Omental fat pad (tissue), 3 donors: ENCODE measurements at regions not wholly inside any gene's neighbourhood (a gene's known extent, or its start where the extent isn't known, plus 50 kb on each side); places are given as distances from the start of the nearest gene placed in this dataset.

Experiments used
- ATAC-seq: fragments of 150-250 bp; one replicate; pipeline ENCODE4 v1.9.1; 2016; ENCODE audit warnings: mild to moderate bottlenecking, moderate library complexity; ENCODE audit not compliant: low FRiP score
- DNase-seq: peaks from one replicate; pipeline ENCODE4 v3.0.0-alpha.2; 2019; ENCODE audit warnings: low spot score
- CTCF ChIP-seq, 3 donors: fragments of 450-650 bp; IDR thresholded peaks; one replicate each; pipeline ENCODE4 v1.5.1; 2016 to 2017; ENCODE audit warnings: antibody characterized with exemption in 3 of 3, mild to moderate bottlenecking in 3 of 3, moderate library complexity in 2 of 3

DNA sequence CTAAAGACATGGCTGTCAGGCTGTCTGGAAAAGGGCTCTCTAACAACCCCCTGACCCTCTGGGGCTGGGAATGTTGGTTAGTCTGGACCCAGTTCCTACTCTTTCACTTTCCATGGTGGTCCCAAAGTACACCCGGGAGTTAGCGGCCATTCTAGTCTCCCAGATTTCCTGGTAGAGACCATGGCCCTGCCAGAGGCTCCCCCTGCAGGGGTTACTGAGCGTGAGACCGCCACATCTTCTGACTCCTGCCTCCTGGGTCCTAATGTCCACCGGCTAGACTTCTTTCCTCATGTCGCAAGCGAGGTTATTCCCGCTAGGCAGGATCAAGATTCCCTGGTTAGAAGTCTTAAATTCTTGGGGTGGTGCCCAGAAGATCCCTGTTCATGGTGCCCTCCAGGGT, 540.0 kb upstream of the ROBO1 start:
- no peak for DNase-seq
- TF ChIP-seq CTCF (IDR thresholded peaks at IDR 0.05) = no peak
- no peak for ATAC-seq

- no peak for TF ChIP-seq CTCF (IDR thresholded peaks at IDR 0.05)
- DNase-seq = no peak
- ATAC-seq = no peak
Observed at GRCh38 chr3:80297720-80298119, 529.9 kb upstream of the ROBO1 start.

- no peak for DNase-seq
- TF ChIP-seq CTCF (IDR thresholded peaks at IDR 0.05) = no peak
- ATAC-seq = no peak
Observed at GRCh38 chr3:80285388-80285787, 517.6 kb upstream of the ROBO1 start.

GRCh38 chr3:80283783-80284182, 516.0 kb upstream of the ROBO1 start:
- no peak for TF ChIP-seq CTCF (IDR thresholded peaks at IDR 0.05)
- no peak for ATAC-seq

GRCh38 chr3:80278056-80278455, 510.3 kb upstream of the ROBO1 start:
- DNase-seq = no peak
- TF ChIP-seq CTCF (IDR thresholded peaks at IDR 0.05) = no peak
- ATAC-seq = no peak

More at GRCh38 chr3:80283783-80284182, 516.0 kb upstream of the ROBO1 start:
- no peak for DNase-seq

DNA sequence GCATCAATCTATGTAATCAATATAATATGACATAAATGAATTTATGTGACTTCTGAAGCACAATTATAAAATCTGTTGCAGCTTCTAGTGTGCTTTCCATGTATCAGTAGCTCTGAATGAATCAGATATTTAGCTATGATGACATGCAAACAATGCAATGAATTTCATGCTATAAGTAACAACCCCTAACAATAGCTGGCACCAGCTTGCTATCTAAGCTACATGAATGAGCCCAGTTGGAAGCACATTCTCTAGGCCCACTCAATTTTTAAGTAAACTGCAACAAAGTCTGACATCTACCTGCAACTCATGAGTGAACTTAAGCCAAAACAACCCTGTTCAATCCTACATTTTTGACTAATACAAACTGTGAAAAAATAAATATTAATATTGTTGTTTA, 507.3 kb upstream of the ROBO1 start:
- ATAC-seq (no peak), DNase-seq (no peak)
- TF ChIP-seq CTCF (IDR thresholded peaks at IDR 0.05) = no peak

DNA sequence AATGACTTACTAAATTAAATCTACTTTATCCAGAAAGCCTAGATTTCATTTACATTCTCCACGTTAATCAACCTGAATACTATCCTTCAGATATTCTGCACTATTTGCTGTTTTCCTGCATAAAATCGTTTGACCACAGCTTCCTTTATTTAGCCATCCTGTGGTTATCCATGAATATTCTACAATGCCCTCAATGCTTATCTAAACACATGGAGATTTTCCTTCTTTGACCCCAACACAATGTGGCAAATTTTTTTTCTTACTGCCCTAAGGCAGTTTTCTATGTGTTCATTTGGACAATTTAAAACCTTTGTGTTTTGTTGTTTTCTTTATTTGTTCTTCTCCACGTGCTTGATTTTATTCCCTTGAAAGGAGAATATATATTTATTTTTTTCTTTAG, 495.5 kb upstream of the ROBO1 start:
- no peak for DNase-seq
- no peak for ATAC-seq

More for the DNA sequence above, 495.5 kb upstream of the ROBO1 start:
- TF ChIP-seq CTCF (IDR thresholded peaks at IDR 0.05) = no peak
